Activated naive CD4-positive, alpha-beta T cell treated with anti-CD3 and anti-CD28 coated beads, Interleukin-2, amount 50 U/mL, for 72 hours (primary cell): ENCODE measurements at regions not wholly inside any gene's neighbourhood (a gene's known extent, or its start where the extent isn't known, plus 50 kb on each side); places are given as distances from the start of the nearest gene placed in this dataset.
A peak's percentile ranks its signal among the peaks of the same experiment; 100 is the strongest.
"Not testable (repeated sequence)": the region's sequence is repeated elsewhere in the genome, so short reads cannot be mapped to it uniquely, and the experiment has no call there.

Experiments used
- ATAC-seq, 2 donors: fragments of 150-1000 bp; cut with Tn5 transposase; 2 replicates each; pipeline ENCODE4 v1.10.0; 2021; ENCODE audit warnings: mild to moderate bottlenecking in 2 of 2, moderate library complexity in 2 of 2
- DNase-seq, 2 donors: peaks; one replicate each; pipeline ENCODE4 v3.0.0; 2021 to 2022; ENCODE audit warnings: low spot score in 2 of 2
- H3K27ac Mint-ChIP-seq, 2 donors: one replicate each; pipeline ENCODE4 v1.8.0; 2022; ENCODE audit warnings: mild to moderate bottlenecking in 2 of 2, mixed read lengths in 2 of 2
- H3K36me3 Mint-ChIP-seq, 2 donors: one replicate each; pipeline ENCODE4 v1.8.0; 2022; ENCODE audit warnings: mixed read lengths in 2 of 2
- H3K9me3 Mint-ChIP-seq, 2 donors: one replicate each; pipeline ENCODE4 v1.8.0; 2022; ENCODE audit warnings: mixed read lengths in 2 of 2

- DNase-seq (no peak), ATAC-seq (no peak)
- Mint-ChIP-seq H3K9me3 (peaks cover 9 to 10% of the 10 kb centered on the region in 2 donors), H3K36me3 (peaks cover 8 to 10% of the 10 kb centered on the region in 2 donors), H3K27ac (no peak overlapping the region)
Observed at GRCh38 chr2:147156970-147157369, 687.9 kb upstream of the ACVR2A start.

DNA sequence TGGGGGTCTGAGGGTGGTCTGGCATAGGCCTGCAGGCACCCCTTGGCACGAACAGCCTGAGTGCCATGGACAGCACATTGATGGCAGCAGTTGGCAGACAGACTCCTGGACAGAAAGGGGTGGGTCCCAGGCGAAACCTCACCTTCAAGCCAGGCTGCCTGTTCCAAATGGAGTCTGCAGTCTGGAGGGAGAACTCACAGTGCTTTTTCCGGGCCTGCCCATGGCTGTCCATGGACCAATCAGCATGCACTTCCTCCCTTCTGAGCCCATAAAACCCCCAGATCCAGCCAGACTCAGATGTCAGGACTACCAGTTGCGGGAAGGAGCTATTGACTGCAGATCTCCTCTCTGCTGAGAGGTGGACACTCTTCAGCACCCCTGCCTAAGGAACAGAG lies 694.6 kb upstream of the ACVR2A start:
- Mint-ChIP-seq H3K27ac (no peak overlapping the region), H3K9me3 (peaks cover 11% of the 10 kb centered on the region in 2 donors), H3K36me3 (peaks cover 10 to 17% of the 10 kb centered on the region in 2 donors)
- DNase-seq (no peak), ATAC-seq (no peak)

- DNase-seq = no peak
Observed at GRCh38 chr2:147149575-147150240, 695.1 kb upstream of the ACVR2A start.

GRCh38 chr2:147147802-147148201 lies 697.0 kb upstream of the ACVR2A start:
- Mint-ChIP-seq H3K27ac (no peak overlapping the region), H3K9me3 (peaks cover 4 to 5% of the 10 kb centered on the region in 2 donors), H3K36me3 (peaks cover 10% of the 10 kb centered on the region in 2 donors)
- no peak for DNase-seq
- no peak for ATAC-seq

More at GRCh38 chr2:147149575-147150240, 695.1 kb upstream of the ACVR2A start:
- Mint-ChIP-seq H3K27ac (no peak overlapping the region), H3K9me3 (peaks cover 11% of the 10 kb centered on the region in 2 donors), H3K36me3 (peaks cover 10 to 17% of the 10 kb centered on the region in 2 donors)
- no peak for ATAC-seq

- Mint-ChIP-seq H3K9me3 (peaks cover 0 to 5% of the 10 kb centered on the region in 2 donors), H3K36me3 (no peaks in the 10 kb centered on the region)
- no peak for ATAC-seq
Observed at GRCh38 chr2:147141930-147142329, 702.9 kb upstream of the ACVR2A start.

DNA sequence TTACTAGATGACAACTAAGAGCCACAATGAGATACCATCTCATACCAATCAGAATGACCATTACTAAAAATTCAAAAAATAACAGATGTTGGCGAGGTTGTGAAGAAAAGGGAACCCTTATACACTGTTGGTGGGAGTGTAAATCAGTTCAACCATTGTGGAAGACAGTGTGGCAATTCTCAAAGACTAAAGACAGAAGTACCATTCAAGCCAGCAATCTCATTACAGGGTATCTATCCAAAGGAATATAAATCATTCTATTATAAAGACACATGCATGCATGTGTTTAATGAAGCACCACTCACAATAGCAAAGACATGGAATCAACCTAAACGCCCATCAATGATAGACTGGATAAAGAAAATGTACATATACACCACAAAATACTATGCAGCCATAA lies 705.1 kb upstream of the ACVR2A start:
- H3K27ac Mint-ChIP-seq, H3K9me3 Mint-ChIP-seq, H3K36me3 Mint-ChIP-seq, DNase-seq, ATAC-seq: not testable (repeated sequence)

More at GRCh38 chr2:147141930-147142329, 702.9 kb upstream of the ACVR2A start:
- DNase-seq = no peak
- no peak overlapping the region for H3K27ac Mint-ChIP-seq

DNA sequence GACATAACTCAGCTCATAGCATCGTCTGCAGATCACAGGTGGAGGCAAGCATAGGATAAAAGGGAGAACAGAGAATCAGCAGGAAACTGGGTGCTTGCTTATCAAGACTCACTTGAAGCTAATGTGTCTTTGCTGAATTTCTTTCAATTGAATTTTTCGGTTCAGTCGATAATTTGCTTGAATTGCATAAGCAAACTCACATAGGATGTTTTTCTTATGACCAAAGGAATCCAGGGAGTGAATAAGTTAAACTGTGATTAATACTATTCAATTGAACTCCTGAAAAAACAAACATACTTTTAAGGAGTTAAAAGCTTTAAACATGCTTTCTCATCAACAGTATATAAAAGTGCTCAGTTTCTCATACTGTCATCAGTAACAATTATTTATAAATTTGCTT lies 707.1 kb upstream of the ACVR2A start:
- no peaks in the 10 kb centered on the region for H3K36me3 Mint-ChIP-seq
- DNase-seq (no peak), ATAC-seq (no peak)
- no peak overlapping the region for H3K27ac Mint-ChIP-seq
- peaks cover 0 to 5% of the 10 kb centered on the region in 2 donors for H3K9me3 Mint-ChIP-seq

DNA sequence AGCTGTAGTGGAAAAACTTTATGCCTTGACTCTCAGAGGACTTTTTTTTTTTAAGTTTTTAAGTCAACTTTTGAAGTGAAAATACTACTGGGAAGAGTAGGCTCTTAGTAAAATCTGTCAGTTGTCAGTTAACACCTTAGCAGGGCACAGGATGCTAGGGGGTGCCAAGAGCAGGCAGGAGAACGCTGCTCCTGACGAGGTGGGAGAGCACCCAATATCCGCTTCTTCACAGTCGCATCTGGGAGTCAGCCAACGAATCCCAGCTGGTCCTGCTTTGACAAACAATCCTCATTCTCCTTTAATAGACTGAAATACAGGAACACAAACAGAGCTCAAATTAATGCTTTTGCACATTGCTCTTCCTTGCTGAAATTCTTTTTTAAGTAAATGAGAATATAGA lies 709.5 kb upstream of the ACVR2A start:
- H3K27ac Mint-ChIP-seq = no peak overlapping the region
- ATAC-seq = no peak
- H3K9me3 Mint-ChIP-seq = peaks cover 0 to 5% of the 10 kb centered on the region in 2 donors
- no peak for DNase-seq
- H3K36me3 Mint-ChIP-seq = no peaks in the 10 kb centered on the region

- ATAC-seq = no peak
- Mint-ChIP-seq H3K9me3 (no peaks in the 10 kb centered on the region), H3K36me3 (no peaks in the 10 kb centered on the region)
Observed at GRCh38 chr2:147133286-147133908, 711.4 kb upstream of the ACVR2A start.

GRCh38 chr2:147125145-147125544 lies 719.7 kb upstream of the ACVR2A start:
- Mint-ChIP-seq H3K27ac (no peak overlapping the region), H3K9me3 (peaks cover 7 to 22% of the 10 kb centered on the region in 2 donors), H3K36me3 (peaks cover 11 to 27% of the 10 kb centered on the region in 2 donors)
- ATAC-seq (no peak), DNase-seq (no peak)

More at GRCh38 chr2:147133286-147133908, 711.4 kb upstream of the ACVR2A start:
- no peak overlapping the region for H3K27ac Mint-ChIP-seq
- no peak for DNase-seq

DNA sequence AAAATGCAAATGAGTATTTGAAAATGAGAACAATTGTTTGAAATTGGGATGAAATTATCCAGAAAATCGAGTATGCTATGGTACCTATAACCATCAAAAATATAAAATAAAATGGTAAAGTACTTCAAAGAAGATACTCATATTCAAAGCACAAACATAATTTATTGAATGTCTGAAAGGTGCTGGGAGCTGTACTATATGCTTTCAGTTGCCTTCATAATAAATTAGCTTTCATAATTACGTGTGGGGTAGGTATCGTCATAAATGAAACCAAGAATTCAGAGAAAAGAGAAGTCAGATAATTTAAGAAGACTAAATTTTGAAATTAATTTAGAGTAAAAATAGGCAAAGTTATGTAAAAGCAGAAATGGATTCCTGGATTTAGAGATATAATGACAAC lies 721.9 kb upstream of the ACVR2A start:
- H3K27ac Mint-ChIP-seq = no peak overlapping the region
- ATAC-seq (no peak), DNase-seq (no peak)
- H3K9me3 Mint-ChIP-seq = peaks cover 7 to 22% of the 10 kb centered on the region in 2 donors
- H3K36me3 Mint-ChIP-seq = peaks cover 11 to 27% of the 10 kb centered on the region in 2 donors

- DNase-seq (no peak), ATAC-seq (no peak)
- Mint-ChIP-seq H3K9me3 (peaks cover 0 to 5% of the 10 kb centered on the region in 2 donors), H3K27ac (no peak overlapping the region), H3K36me3 (no peaks in the 10 kb centered on the region)
Observed at GRCh38 chr2:147110962-147111361, 733.9 kb upstream of the ACVR2A start.

DNA sequence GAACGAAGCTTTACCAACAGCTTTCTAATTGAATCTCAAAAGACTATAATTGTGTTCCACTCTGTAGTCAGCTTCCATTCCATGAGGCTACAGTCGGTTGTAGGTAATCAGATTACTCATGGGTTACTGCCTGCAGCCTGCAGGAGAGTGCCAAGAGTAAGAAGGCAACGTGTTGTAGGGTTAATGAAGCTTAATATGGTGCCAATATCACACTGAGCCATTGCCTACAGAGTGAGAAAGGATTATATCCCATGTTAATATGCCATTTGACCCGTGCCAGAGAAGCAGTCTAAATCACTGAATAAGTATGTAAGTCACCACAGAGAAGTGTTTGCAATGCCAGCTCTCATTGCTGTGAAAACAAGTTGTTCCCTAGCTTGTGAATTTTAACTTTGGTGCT lies 734.5 kb upstream of the ACVR2A start:
- H3K9me3 Mint-ChIP-seq = peaks cover 1 to 5% of the 10 kb centered on the region in 2 donors
- no peak for DNase-seq
- no peak overlapping the region for H3K27ac Mint-ChIP-seq
- no peak for ATAC-seq
- H3K36me3 Mint-ChIP-seq = no peaks in the 10 kb centered on the region

- H3K36me3 Mint-ChIP-seq = no peaks in the 10 kb centered on the region
- ATAC-seq (no peak), DNase-seq (no peak)
- peaks cover 5 to 12% of the 10 kb centered on the region in 2 donors for H3K9me3 Mint-ChIP-seq
- H3K27ac Mint-ChIP-seq = no peak overlapping the region
Observed at GRCh38 chr2:147109291-147109690, 735.5 kb upstream of the ACVR2A start.

DNA sequence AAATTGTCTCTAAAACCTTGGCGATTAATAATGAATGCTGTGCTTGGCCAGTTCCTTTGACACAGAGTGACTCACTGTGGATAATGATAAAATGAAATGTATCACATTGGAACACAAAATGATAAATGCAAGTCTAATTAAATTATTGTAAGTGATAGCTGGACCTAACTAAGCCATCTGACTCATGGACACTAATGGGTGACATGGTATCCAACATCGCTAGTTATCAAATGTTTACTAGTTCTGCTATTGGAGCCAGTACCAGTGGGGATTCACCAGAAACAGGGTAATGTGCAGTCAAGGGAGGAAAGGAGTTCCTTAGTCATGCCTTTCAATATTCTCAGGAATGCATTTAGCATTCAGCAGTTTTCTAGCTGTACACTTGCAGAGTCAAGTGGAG lies 736.3 kb upstream of the ACVR2A start:
- no peak overlapping the region for H3K27ac Mint-ChIP-seq
- ATAC-seq (no peak), DNase-seq (no peak)
- no peaks in the 10 kb centered on the region for H3K36me3 Mint-ChIP-seq
- H3K9me3 Mint-ChIP-seq = peaks cover 5 to 15% of the 10 kb centered on the region in 2 donors

DNA sequence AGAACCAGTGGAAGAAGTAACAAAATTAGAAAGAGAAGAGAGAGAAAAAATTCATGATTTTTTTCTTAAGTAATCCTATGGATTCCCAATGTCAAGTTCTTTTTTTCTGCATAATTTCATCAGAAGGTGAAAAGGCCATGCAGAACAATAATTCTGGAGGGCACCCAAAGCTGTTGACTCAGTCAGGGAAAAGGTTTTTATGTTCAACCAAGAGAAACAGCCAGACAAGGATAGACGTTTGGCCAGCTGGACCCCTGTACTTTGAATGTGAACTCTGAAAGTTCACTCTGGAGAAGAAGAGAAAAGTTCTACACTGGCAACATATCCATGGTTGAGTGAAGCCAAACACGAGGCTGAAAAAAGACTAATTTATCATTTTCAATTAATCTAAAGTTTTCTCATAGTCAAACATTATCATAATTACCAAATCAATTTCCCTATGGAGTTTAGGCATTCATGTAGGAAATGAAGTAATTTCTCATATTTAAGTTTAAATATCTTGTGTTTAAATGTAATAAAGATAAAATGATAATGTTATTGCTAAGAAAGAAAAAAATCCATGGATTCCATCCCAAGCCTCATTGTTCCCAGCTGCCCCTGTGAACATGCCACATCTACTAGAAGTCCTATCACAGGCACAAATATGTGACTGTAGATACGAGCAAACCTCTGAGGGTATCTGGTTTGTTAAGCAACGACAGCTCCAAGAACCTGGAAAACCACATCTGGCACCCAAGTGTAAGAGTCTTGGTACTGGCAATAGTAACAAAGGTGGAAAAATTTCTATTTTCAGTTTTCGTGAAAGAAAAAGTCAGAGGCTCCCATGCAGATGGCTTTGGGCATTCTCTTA lies 742.7 kb upstream of the ACVR2A start:
- peaks cover 5 to 22% of the 10 kb centered on the region in 2 donors for H3K9me3 Mint-ChIP-seq
- H3K27ac Mint-ChIP-seq = peak overlapping the region in 1 of 2 donors; percentile 49
- DNase-seq (no peak), ATAC-seq (no peak)
- H3K36me3 Mint-ChIP-seq = peaks cover 0 to 4% of the 10 kb centered on the region in 2 donors

- peaks cover 0 to 4% of the 10 kb centered on the region in 2 donors for H3K36me3 Mint-ChIP-seq
- no peak overlapping the region for H3K27ac Mint-ChIP-seq
- ATAC-seq (no peak), DNase-seq (no peak)
- peaks cover 5 to 17% of the 10 kb centered on the region in 2 donors for H3K9me3 Mint-ChIP-seq
Observed at GRCh38 chr2:147100406-147101035, 744.3 kb upstream of the ACVR2A start.
